ENCODE measurements at regions not wholly inside any gene's neighbourhood (a gene's known extent, or its start where the extent isn't known, plus 50 kb on each side); places are given as distances from the start of the nearest gene placed in this dataset.

- intact Hi-C loops (cut with micrococcal nuclease): no loop called here
These were observed 817.1 kb downstream of the TYW1 start for GRCh38 chr7:67813621-67814292.

GRCh38 chr7:67817481-67817880 is 820.8 kb downstream of the TYW1 start:
- intact Hi-C loops (cut with micrococcal nuclease): no loop called here

- intact Hi-C loops (cut with micrococcal nuclease): no loop called here
These were observed 824.5 kb downstream of the TYW1 start for GRCh38 chr7:67821116-67821515.

GRCh38 chr7:67823345-67823744 is 826.7 kb downstream of the TYW1 start:
- intact Hi-C loops (cut with micrococcal nuclease): no loop called here

- intact Hi-C loops (cut with micrococcal nuclease): no loop called here
These were observed 828.7 kb downstream of the TYW1 start for GRCh38 chr7:67825356-67825755.

- intact Hi-C loops (cut with micrococcal nuclease): no loop called here
These were observed 845.3 kb downstream of the TYW1 start for GRCh38 chr7:67841896-67842295.

- intact Hi-C loops (cut with micrococcal nuclease): no loop called here
These were observed 845.9 kb downstream of the TYW1 start for GRCh38 chr7:67842571-67842970.

GRCh38 chr7:67843001-67843565 is 846.5 kb downstream of the TYW1 start:
- intact Hi-C loops (cut with micrococcal nuclease): no loop called here

- intact Hi-C loops (cut with micrococcal nuclease): no loop called here
These were observed 847.0 kb downstream of the TYW1 start for GRCh38 chr7:67843615-67844014.

GRCh38 chr7:67847092-67847787 is 850.6 kb downstream of the TYW1 start:
- intact Hi-C loops (cut with micrococcal nuclease): no loop called here

GRCh38 chr7:67854221-67855178 is 857.9 kb downstream of the TYW1 start:
- intact Hi-C loops (cut with micrococcal nuclease): no loop called here

- intact Hi-C loops (cut with micrococcal nuclease): no loop called here
These were observed 858.7 kb downstream of the TYW1 start for GRCh38 chr7:67855322-67855721.

- intact Hi-C loops (cut with micrococcal nuclease): no loop called here
These were observed 859.4 kb downstream of the TYW1 start for GRCh38 chr7:67856046-67856445.

- intact Hi-C loops (cut with micrococcal nuclease): no loop called here
These were observed 861.1 kb downstream of the TYW1 start for GRCh38 chr7:67857698-67858097.

- intact Hi-C loops (cut with micrococcal nuclease): no loop called here
These were observed 862.3 kb downstream of the TYW1 start for GRCh38 chr7:67858931-67859330.

GRCh38 chr7:67863911-67864310 is 867.3 kb downstream of the TYW1 start:
- intact Hi-C loops (cut with micrococcal nuclease): no loop called here

- intact Hi-C loops (cut with micrococcal nuclease): no loop called here
These were observed 869.4 kb downstream of the TYW1 start for GRCh38 chr7:67866054-67866453.

- intact Hi-C loops (cut with micrococcal nuclease): no loop called here
These were observed 870.2 kb downstream of the TYW1 start for GRCh38 chr7:67866812-67867211.

GRCh38 chr7:67870396-67870795 is 873.8 kb downstream of the TYW1 start:
- intact Hi-C loops (cut with micrococcal nuclease): no loop called here

GRCh38 chr7:67875558-67875957 is 878.9 kb downstream of the TYW1 start:
- intact Hi-C loops (cut with micrococcal nuclease): no loop called here

GRCh38 chr7:67878808-67879207 is 882.2 kb downstream of the TYW1 start:
- intact Hi-C loops (cut with micrococcal nuclease): no loop called here

GRCh38 chr7:67882843-67883242 is 886.2 kb downstream of the TYW1 start:
- intact Hi-C loops (cut with micrococcal nuclease): no loop called here

Data from T-helper 2 cell treated with Interferon-gamma antibody and Interleukin-4, amounts not matched to agents 100 ng/mL and 5 ng/mL, for 36 hours (primary cell).